Fibroblast of skin of left biceps (primary cell): ENCODE measurements at regions not wholly inside any gene's neighbourhood (a gene's known extent, or its start where the extent isn't known, plus 50 kb on each side); places are given as distances from the start of the nearest gene placed in this dataset.

ENCODE experiments used
- DNase-seq, 2 experiments: peaks; one replicate each; pipeline ENCODE4 v3.0.0-alpha.2; 2013; ENCODE audit warnings: low read depth in 2 of 2

DNA sequence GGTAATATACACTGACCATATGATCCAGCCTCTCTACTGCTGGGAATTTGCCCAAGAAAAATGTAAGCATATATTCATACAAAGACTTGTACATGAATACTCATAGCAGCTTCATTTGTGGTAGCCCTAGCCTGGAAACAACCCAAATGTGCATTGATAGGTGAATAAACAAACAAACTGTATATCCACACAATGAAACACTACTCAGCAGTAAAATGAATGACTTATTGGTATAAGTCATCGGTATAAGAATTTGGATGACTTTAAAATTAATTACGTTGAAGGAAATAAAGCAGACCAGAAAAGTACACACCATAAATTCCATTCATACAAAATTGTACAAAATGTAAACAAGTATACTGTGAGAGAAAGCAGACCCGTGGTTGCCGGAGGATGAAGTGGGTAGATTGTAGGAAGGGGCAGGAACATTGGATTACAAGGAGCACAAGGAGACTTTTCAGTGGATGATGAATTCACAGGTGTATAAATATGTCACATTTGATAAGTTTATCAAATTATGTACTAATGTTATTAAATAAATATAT, 376.7 kb downstream of the TDRD15 start:
- DNase-seq: no peak

DNA sequence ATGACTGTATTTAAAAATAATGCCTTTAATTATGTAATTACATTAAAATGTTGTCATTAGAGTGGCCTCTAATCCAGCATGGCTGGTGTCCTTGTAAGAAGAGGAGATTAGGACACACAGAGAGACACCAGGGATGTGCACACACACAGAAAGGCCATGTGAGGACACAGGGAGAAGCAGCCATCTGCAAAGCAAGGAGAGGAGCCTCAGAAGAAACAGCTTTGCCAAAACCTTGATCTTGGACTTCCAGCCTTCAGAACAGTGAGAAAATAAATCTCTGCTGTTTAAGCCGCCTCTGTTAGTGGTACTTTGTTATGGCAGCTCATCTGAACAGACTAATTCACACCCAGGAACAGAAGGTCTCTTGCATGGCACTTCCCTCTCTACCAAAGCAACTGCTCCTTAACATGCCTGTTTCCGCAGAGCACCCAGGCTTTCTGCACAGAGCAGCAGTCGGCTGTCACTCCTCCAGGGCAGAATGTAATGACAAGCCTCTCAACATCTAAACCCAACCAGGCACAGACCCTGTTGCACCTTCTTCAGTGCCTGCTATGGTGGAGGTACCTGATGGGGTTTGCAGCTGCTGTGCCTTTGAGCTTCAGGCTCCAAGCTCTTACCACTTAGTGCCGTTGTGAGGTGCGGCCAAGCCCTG, 377.7 kb downstream of the TDRD15 start:
- no peak for DNase-seq

DNA sequence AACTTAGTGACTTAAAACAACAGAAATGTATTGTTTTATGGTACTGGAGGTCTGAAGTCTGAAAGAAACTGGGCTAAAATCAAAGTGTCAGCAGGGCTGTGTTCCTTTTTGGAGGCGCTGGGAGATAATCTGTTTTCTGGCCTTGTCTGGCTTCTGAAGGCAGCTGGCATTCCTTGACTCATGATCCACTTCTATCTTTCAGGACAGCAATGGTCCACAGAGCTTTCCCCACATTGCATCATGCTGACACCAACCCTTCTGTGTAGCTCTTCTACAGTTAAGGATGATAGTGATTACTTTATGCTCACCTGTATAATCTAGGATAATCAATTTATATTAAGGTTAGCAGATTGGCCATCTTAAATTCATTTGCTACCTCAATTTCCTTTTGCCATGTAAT, 392.1 kb downstream of the TDRD15 start:
- no peak for DNase-seq

GRCh38 chr2:21519412-21519811, 395.6 kb downstream of the TDRD15 start:
- DNase-seq: no peak

DNA sequence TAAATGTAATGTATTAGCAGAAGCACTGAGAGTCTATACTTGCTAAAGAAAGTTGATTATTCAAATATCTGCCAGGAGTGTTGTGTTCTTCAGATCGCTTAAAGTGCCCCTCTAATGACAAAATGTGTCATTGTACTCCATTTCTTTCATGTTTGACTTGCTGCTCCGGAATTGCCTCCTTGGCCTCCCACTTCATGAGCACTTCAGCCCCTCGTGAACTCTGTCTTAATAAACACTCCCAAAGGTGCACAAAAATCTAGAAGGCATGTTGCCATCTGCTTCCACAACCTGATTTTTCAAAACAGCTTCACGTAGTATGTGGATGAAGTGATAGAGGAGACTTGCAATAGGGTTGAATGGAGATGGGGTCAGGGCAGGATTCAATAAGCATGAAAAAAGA, 396.1 kb downstream of the TDRD15 start:
- DNase-seq: no peak

DNA sequence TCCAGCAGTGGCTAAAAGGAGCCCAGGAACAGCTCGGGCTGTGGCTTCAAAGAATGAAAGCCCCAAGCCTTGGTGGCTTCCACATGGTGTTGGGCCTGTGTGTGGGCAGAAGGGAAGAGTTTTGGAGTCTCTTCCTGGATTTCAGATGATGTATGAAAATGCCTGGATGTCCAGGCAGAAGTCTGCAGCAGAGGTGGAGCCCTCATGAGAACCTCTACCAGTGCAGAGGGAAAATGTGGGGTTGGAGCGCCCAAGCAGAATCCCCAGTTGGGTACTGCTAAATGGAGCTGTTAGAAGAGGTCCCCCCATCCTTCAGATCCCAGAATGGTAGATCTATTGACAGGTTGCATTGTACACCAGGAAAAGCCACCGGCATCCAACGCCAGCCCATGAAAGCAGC, 412.1 kb downstream of the TDRD15 start:
- no peak for DNase-seq

- no peak for DNase-seq
Observed at GRCh38 chr2:21539685-21540084, 415.9 kb downstream of the TDRD15 start.

GRCh38 chr2:21543630-21544029, 419.9 kb downstream of the TDRD15 start:
- no peak for DNase-seq

DNA sequence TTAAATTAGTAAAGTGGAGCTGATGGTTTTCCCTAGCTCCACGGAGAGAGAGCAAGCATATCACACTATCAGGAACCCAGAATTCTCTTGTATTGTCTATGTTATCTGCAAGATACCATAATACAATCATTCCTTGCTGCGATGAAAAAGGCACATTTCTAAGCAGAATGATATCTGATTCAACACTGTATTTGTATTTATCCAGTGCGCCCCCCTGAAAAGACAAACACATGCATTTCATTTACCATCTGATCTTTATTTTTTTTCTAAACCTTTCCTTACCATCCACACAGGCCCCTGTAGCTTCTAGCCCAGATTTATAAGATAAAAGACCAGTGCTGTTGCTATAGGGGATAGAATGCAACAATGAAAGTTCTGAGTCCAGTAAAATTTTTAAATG, 420.6 kb downstream of the TDRD15 start:
- DNase-seq: no peak

DNA sequence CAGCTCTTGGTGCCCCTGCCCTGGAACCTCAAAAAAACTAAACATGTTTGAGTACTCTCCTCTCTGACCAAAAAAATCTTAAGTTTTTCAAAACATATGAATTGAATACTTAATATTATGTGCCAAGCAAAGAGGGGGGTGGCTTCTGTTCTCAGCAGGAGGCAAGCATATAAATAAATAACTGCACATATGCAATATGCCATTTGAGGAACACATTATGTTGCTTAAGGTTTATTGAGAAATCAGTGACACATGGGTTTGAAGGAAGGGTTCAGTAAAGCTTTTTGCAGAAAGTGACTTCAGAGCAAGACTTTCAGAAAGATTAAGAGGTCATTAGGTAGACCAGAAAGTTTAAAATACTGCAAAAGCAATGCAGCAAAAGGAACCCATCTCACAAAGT, 429.2 kb downstream of the TDRD15 start:
- DNase-seq: no peak

DNA sequence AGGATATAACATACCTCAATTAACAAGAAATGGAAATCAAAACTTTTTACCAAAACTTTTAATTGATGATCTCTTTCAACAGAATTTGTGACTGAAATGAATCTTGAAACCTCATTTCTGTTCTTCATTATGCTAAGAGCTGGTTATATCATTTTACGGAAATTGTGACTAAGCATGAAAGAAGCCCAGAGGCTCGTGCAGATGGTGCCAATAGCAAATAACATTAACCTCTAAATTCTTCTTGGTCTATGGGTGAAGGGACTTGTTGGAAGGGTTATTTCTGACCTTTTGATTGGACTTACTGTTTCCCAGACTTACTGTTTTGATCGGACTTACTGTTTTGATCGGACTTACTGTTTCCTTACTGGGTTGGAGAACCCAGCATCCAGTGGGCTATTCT, 435.6 kb downstream of the TDRD15 start:
- peak; percentile 2 to 5 for DNase-seq

- DNase-seq: no peak
Observed at GRCh38 chr2:21561965-21562364, 438.2 kb downstream of the TDRD15 start.

- no peak for DNase-seq
Observed at GRCh38 chr2:21567395-21567794, 443.6 kb downstream of the TDRD15 start.

DNA sequence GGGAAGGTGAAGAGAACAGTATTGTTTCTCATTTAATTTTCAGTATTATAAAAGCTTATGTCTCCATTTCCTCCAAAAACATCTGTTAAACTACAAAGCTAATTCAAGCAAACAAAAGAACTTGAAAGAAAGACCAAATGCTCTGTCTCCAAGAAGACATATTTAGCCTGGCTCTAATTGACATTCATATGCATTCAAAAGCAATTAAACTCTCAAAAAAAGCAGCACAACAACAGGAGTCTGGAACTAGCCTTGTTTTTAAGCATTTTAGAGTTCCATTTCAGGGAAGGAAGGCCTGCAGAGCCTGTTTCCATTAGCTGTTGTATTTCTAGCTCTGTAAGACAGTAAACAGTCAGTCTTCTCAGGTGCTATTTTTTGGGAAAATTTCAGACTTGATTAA, 447.9 kb downstream of the TDRD15 start:
- no peak for DNase-seq

DNA sequence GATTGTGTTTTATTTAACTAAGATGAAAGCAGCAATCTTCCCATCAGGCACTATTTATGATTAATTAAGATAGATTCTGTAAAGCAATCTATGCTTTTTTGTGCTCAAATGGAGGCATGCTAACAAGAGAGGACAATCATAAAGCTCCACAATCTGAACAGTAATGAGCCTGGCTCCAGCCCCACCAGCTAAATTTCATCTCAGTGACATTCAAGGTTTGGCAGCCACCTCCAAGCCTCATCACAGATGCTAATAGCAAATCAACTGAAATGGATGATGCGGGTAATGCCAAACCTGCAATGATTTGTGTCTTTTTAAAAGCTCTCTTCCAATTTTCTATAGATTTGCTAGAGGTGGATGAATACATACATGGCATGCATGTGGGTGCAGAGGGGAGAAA, 456.6 kb downstream of the TDRD15 start:
- DNase-seq: no peak

DNA sequence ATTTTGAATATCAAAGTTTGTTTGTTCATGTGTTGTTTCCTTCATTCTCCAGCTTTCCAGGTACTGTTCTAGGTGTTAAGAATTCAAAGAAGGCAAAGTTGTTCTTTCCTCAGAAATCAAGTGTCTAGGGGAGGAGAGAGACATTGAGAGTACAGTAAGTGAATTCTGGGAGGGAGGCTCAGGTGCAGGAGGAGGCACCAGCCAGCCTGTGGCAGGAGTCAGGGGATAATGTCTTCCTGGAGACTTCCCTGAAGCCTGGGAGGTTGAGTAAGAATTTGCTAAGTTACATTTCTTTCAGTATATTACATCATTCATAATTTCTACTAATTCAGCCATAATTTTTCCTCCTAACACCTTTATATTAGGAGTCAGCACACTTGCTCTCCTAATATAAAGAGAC, 462.1 kb downstream of the TDRD15 start:
- DNase-seq: no peak

DNA sequence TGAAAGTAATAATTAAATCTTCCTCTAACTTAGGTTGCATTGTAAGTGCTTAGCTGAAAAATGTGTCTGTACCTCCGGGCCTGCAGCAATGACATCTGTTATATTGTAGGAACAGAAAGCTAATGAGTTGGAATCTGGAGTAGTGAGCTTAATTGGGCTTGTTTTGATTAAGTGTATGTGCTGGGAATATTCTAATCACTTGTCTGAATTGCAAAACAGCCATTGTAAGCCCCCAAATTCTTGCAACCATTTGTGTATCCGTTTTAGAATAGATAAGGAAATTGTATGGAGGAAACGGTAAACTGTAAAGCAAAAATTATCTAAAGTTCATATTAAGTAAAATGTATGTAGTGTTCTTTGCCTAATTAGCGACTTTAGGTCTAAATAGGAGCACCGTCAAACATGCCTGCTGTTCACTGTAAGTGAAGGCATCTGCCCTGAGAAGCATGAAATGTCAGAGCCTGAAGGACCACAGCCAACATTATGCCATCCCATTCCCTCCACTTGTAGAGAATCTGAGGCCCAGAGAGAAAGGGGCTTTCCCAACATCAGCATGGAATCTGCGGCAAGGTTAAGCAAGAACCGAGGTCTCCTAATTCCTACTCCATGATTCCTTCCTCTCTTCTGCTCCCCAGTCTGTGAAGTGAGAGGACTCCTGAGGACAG, 466.4 kb downstream of the TDRD15 start:
- no peak for DNase-seq

DNA sequence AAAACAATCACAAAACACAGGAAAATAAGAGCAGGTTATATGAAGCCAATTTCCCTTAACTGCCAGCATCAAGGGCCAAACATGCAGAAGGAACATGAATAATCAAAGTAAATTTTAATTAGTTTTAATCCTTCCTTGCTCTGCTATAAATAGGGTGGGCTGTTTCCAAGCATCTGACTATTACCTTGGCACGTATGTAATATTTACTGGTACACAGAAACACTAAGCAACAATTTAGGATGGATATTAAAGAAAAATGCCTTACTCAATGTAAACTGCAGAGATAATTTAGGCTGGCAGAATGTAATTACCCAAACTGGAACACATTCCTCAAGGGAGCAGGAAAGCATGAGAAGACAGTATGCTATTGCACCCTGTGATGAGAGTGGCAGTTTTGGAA, 468.2 kb downstream of the TDRD15 start:
- DNase-seq: no peak

DNA sequence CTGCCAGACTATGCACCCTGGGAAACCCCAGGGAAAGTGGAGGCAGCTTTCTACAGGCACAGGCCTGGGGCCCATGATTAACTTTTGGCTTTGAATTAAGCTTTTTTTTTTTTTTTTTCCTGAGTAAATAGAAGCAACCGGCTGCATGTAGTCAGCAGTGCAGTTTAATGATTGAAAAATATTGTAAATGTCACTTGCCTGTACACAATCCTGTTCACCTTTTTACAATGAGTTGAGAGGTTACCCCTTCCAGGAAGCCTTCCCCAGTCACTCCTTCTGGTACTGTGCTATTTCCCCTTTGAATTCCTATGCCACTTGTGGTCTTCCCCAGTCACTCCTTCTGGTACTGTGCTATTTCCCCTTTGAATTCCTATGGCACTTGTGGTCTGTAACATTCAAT, 475.6 kb downstream of the TDRD15 start:
- DNase-seq: no peak

- no peak for DNase-seq
Observed at GRCh38 chr2:21602789-21603188, 479.0 kb downstream of the TDRD15 start.

DNA sequence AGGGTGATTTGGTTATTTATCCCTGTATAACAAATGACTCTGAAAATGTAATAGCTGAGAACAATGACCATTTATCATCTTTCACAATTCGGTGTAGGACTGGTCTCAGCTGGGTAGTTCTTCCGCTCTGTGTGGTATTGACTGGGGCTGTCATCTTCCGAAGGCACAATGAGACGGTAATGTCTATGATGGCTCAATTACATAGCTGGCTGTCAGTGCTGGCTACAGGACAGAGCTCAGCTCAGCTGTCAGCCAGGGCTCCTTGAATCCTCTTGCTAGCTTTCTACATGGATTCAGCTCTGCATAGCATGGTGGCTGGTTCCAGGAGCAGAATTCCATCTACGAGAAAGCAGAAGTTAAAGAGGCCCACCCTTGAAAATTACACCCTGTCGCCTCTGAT, 483.8 kb downstream of the TDRD15 start:
- DNase-seq: no peak

DNA sequence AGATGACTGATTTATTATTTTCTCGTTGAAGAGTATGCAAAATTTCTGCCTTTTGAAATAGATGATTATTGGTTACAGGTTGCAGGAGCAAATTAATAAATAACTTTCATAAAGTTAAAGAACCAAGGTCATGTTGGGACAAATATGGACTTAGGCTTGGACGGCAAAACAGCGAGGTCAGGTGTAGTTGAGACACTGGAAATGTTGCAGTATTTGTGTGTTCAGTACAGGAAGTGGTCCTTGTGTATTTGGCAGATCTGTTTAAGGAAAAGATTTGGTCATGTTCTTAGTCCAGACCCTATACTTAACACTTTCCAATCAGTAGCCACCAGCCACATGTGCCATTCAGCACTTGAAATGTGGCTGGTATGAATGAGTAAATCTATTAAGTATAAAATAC, 486.5 kb downstream of the TDRD15 start:
- DNase-seq: no peak

GRCh38 chr2:21617885-21618434, 494.2 kb downstream of the TDRD15 start:
- no peak for DNase-seq
